ENCODE measurements at regions not wholly inside any gene's neighbourhood (a gene's known extent, or its start where the extent isn't known, plus 50 kb on each side); places are given as distances from the start of the nearest gene placed in this dataset.

DNA sequence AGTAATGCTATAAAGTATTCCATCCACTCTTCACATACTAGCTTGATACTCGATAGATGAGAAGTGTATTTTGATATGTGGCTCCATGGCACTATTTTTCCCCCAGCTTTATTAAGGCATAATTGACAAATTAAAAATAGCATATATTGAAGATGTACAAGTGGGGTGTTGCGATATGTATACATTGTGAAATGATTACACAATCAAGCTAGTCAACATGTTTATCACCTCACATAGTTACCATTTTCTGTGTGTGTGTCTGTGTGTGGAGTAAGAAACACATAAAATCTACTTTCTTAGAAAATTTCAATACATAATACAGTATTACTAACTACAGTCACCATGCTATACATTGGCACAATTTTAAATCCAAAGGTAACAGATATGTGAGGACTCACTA is 82.5 kb upstream of the MYT1L start:
- 18% methylated on average over 2 of the region's 2 CpGs for WGBS (ENCODE audit: insufficient coverage, insufficient replicate concordance, low lambda C conversion rate, missing lambda C conversion rate)

More for the DNA sequence above, 82.5 kb upstream of the MYT1L start:
- no peak overlapping the region for H3K4me2 ChIP-seq (ENCODE audit: control insufficient read depth, insufficient read depth)
- H3K79me2 ChIP-seq (ENCODE audit: control insufficient read depth, insufficient read depth, low read length) = no peaks in the 10 kb centered on the region
- ChIA-PET RAD21 (ENCODE audit: unreplicated experiment) (no interaction called here), CTCF (no interaction called here), POLR2A (no interaction called here), SMC1A (ENCODE audit: uncharacterized antibody, unreplicated experiment) (no interaction called here)
- H3K27ac ChIP-seq (ENCODE audit: control insufficient read depth, insufficient read depth) = no peak overlapping the region
- in situ Hi-C loops (cut with MboI) = no loop called here
- H3K36me3 ChIP-seq (ENCODE audit: control insufficient read depth in 2 of 2, insufficient read depth in 2 of 2, low read length in 1 of 2) = no peaks in the 10 kb centered on the region
- no peak overlapping the region for H2AFZ ChIP-seq (ENCODE audit: control insufficient read depth, low read depth, low read length)
- DNase-seq (ENCODE audit: low read depth, low spot score) (no peak), FAIRE-seq (no peak), ATAC-seq (no peak)
- H3K9ac ChIP-seq (ENCODE audit: control insufficient read depth, insufficient read depth, low read length) = no peak overlapping the region
- no peaks in the 10 kb centered on the region for H4K20me1 ChIP-seq (ENCODE audit: control insufficient read depth, insufficient read depth)
- H3K27me3 ChIP-seq (replicated peaks in 1 of 2; ENCODE audit: control insufficient read depth in 2 of 2, insufficient read depth in 2 of 2, low read length in 1 of 2) = no peaks in the 10 kb centered on the region
- intact Hi-C loops (cut with micrococcal nuclease; ENCODE audit: unreplicated experiment) = no loop called here
- no peak overlapping the region for H3K4me3 ChIP-seq
- no peaks in the 10 kb centered on the region for H3K9me3 ChIP-seq (replicated peaks; ENCODE audit: control insufficient read depth, insufficient read depth, low read length)
- H3K4me1 ChIP-seq (ENCODE audit: control insufficient read depth, insufficient read depth, low read length) = no peaks in the 10 kb centered on the region
- TF ChIP-seq SP1 (IDR thresholded peaks at IDR 0.05; ENCODE audit: low read depth, low read length) (no peak), TCF3 (IDR thresholded peaks at IDR 0.05; ENCODE audit: borderline replicate concordance, insufficient read depth, low read depth, low read length) (no peak), CHD4 (IDR thresholded peaks at IDR 0.05) (no peak), NR2C1 (IDR thresholded peaks at IDR 0.05) (no peak), PML (IDR thresholded peaks at IDR 0.05; ENCODE audit: low read length) (no peak), ESRRA (IDR thresholded peaks at IDR 0.05; ENCODE audit: low read length) (no peak), ZZZ3 (IDR thresholded peaks at IDR 0.05; ENCODE audit: control insufficient read depth, insufficient read length, low read depth) (no peak), YY1 (IDR thresholded peaks at IDR 0.05; ENCODE audit: low read depth, low read length) (no peak), BHLHE40 (IDR thresholded peaks at IDR 0.05; ENCODE audit: borderline replicate concordance in 1 of 2, low read depth in 2 of 2, low read length in 1 of 2) (no peak)
- TF ChIP-seq, protein P1, sequence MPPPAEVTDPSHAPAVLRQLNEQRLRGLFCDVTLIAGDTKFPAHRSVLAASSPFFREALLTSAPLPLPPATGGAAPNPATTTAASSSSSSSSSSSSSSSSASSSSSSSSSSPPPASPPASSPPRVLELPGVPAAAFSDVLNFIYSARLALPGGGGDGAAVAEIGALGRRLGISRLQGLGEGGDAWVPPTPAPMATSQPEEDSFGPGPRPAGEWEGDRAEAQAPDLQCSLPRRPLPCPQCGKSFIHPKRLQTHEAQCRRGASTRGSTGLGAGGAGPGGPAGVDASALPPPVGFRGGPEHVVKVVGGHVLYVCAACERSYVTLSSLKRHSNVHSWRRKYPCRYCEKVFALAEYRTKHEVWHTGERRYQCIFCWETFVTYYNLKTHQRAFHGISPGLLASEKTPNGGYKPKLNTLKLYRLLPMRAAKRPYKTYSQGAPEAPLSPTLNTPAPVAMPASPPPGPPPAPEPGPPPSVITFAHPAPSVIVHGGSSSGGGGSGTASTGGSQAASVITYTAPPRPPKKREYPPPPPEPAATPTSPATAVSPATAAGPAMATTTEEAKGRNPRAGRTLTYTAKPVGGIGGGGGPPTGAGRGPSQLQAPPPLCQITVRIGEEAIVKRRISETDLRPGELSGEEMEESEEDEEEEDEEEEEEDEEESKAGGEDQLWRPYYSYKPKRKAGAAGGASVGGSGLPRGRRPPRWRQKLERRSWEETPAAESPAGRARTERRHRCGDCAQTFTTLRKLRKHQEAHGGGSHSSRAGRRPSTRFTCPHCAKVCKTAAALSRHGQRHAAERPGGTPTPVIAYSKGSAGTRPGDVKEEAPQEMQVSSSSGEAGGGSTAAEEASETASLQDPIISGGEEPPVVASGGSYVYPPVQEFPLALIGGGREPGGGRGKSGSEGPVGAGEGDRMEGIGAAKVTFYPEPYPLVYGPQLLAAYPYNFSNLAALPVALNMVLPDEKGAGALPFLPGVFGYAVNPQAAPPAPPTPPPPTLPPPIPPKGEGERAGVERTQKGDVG (CRISPR knock-in tag; IDR thresholded peaks at IDR 0.05) = no peak
- TF ChIP-seq, protein P2, sequence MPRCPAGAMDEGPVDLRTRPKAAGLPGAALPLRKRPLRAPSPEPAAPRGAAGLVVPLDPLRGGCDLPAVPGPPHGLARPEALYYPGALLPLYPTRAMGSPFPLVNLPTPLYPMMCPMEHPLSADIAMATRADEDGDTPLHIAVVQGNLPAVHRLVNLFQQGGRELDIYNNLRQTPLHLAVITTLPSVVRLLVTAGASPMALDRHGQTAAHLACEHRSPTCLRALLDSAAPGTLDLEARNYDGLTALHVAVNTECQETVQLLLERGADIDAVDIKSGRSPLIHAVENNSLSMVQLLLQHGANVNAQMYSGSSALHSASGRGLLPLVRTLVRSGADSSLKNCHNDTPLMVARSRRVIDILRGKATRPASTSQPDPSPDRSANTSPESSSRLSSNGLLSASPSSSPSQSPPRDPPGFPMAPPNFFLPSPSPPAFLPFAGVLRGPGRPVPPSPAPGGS (IDR thresholded peaks at IDR 0.05; ENCODE audit: borderline replicate concordance, insufficient read depth, low read depth, low read length, poor library complexity, severe bottlenecking) = no peak
- TF ChIP-seq, protein P3, sequence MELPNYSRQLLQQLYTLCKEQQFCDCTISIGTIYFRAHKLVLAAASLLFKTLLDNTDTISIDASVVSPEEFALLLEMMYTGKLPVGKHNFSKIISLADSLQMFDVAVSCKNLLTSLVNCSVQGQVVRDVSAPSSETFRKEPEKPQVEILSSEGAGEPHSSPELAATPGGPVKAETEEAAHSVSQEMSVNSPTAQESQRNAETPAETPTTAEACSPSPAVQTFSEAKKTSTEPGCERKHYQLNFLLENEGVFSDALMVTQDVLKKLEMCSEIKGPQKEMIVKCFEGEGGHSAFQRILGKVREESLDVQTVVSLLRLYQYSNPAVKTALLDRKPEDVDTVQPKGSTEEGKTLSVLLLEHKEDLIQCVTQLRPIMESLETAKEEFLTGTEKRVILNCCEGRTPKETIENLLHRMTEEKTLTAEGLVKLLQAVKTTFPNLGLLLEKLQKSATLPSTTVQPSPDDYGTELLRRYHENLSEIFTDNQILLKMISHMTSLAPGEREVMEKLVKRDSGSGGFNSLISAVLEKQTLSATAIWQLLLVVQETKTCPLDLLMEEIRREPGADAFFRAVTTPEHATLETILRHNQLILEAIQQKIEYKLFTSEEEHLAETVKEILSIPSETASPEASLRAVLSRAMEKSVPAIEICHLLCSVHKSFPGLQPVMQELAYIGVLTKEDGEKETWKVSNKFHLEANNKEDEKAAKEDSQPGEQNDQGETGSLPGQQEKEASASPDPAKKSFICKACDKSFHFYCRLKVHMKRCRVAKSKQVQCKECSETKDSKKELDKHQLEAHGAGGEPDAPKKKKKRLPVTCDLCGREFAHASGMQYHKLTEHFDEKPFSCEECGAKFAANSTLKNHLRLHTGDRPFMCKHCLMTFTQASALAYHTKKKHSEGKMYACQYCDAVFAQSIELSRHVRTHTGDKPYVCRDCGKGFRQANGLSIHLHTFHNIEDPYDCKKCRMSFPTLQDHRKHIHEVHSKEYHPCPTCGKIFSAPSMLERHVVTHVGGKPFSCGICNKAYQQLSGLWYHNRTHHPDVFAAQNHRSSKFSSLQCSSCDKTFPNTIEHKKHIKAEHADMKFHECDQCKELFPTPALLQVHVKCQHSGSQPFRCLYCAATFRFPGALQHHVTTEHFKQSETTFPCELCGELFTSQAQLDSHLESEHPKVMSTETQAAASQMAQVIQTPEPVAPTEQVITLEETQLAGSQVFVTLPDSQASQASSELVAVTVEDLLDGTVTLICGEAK (IDR thresholded peaks at IDR 0.05; ENCODE audit: borderline replicate concordance) = no peak
- TF ChIP-seq, protein P4, sequence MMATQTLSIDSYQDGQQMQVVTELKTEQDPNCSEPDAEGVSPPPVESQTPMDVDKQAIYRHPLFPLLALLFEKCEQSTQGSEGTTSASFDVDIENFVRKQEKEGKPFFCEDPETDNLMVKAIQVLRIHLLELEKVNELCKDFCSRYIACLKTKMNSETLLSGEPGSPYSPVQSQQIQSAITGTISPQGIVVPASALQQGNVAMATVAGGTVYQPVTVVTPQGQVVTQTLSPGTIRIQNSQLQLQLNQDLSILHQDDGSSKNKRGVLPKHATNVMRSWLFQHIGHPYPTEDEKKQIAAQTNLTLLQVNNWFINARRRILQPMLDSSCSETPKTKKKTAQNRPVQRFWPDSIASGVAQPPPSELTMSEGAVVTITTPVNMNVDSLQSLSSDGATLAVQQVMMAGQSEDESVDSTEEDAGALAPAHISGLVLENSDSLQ (IDR thresholded peaks at IDR 0.05) = no peak
- no TSS peak for BruUV-seq (replicated peaks)

Data from GM12878 (cell line).